ENCODE measurements at regions not wholly inside any gene's neighbourhood (a gene's known extent, or its start where the extent isn't known, plus 50 kb on each side); places are given as distances from the start of the nearest gene placed in this dataset.
A peak's percentile ranks its signal among the peaks of the same experiment; 100 is the strongest.

- Mint-ChIP-seq H3K27ac (no peak overlapping the region), H3K9me3 (peaks cover 3% of the 10 kb centered on the region), H3K27me3 (no peaks in the 10 kb centered on the region), H3K4me3 (no peak overlapping the region), H3K36me3 (ENCODE audit: low read depth) (no peaks in the 10 kb centered on the region), H3K4me1 (ENCODE audit: low read depth) (no peaks in the 10 kb centered on the region)
- intact Hi-C loops (cut with micrococcal nuclease), result no loop called here
- DNase-seq (no peak), ATAC-seq (no peak)
- TF ChIP-seq CTCF (IDR thresholded peaks at IDR 0.05), result no peak
- ChIA-PET POLR2A (no interaction called here), CTCF (no interaction called here)
These were observed 1552.3 kb downstream of the OTOL1 start for GRCh38 chr3:163048881-163049280.

- ChIA-PET POLR2A (no interaction called here), CTCF (interaction anchor here (1.3 to 3.3 kb wide), 2 partner anchors 11 to 13 kb away, joined by 6 to 11 read pairs; no protein-coding TSS in a partner anchor)
- peaks cover 2% of the 10 kb centered on the region for H3K9me3 Mint-ChIP-seq
- ATAC-seq (no peak), DNase-seq (peak; percentile 61)
- no peaks in the 10 kb centered on the region for H3K27me3 Mint-ChIP-seq
- no peaks in the 10 kb centered on the region for H3K4me1 Mint-ChIP-seq (ENCODE audit: low read depth)
- no peaks in the 10 kb centered on the region for H3K36me3 Mint-ChIP-seq (ENCODE audit: low read depth)
- peak; percentile 56 for TF ChIP-seq CTCF (IDR thresholded peaks at IDR 0.05)
- no peak overlapping the region for H3K4me3 Mint-ChIP-seq
- intact Hi-C loops (cut with micrococcal nuclease), result no loop called here
- H3K27ac Mint-ChIP-seq, result no peak overlapping the region
These were observed 1560.4 kb downstream of the OTOL1 start for GRCh38 chr3:163056874-163057497.

DNA sequence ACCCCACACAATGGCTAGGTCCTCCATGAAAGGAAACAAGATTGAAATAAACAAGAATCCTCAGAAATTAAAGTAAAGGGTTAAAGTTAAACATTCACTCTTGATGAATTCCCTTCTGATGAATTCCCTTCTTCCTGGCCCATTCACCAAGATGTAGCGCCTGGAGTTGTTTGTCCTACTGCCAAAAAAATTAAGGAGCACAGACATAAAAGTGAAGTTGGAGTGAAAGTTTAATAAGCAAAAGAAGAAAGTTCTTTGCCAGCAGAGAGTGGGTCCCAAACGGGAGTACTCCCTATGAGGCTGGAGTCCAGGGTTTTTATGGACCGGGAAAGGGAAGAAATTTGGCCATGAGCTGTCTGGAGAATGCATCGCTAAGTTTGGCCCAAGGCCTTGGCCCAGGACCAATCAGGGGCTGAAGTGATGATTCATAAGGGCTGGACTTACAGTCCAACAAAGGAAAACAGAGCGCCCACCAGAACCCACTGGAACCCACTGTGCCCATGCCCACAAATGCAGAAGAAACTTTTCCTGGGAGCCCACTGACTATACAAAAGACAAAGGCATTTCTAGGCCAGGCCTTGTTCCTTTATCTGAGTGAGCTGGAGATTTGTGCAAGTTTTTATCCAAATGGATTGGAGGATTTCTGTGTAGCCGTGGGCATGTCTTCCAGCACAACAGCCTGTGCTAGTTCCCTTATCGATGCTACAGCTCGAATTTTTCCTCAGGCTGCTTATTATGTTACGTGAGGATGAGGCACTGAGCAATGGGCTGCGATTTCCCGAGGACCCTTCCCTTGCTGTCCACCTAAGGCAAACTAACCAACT is 1561.6 kb downstream of the OTOL1 start:
- intact Hi-C loops (cut with micrococcal nuclease), result no loop called here
- ATAC-seq, result no peak
- POLR2A ChIA-PET, result no interaction called here

DNA sequence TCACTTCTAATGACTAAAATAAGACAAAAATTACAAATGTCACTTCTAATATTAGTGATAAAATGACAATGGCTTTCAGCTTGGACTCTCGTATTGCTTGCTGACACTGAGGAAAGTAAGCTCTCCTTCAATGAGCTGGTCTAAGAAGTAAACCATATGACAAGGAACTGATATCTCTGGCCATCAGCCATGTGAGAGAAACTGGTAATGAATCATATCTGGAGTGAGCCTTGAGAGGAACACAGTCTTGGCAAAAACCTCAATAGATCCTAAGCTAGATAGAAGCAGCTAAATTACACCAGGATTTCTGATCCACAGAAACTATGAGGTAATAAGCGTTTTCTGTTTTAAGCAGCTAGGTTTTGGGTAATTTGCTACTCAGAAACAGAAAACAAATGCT is 1575.1 kb downstream of the OTOL1 start:
- no peak overlapping the region for H3K27ac Mint-ChIP-seq
- peaks cover 5% of the 10 kb centered on the region for H3K9me3 Mint-ChIP-seq
- no peak for DNase-seq
- no peaks in the 10 kb centered on the region for H3K36me3 Mint-ChIP-seq (ENCODE audit: low read depth)
- H3K27me3 Mint-ChIP-seq, result no peaks in the 10 kb centered on the region
- TF ChIP-seq CTCF (IDR thresholded peaks at IDR 0.05), result no peak
- no peak overlapping the region for H3K4me3 Mint-ChIP-seq
- intact Hi-C loops (cut with micrococcal nuclease), result no loop called here
- H3K4me1 Mint-ChIP-seq (ENCODE audit: low read depth), result no peaks in the 10 kb centered on the region
- ChIA-PET POLR2A (no interaction called here), CTCF (no interaction called here)
- no peak for ATAC-seq

More for the DNA sequence above, 1561.6 kb downstream of the OTOL1 start:
- TF ChIP-seq CTCF (IDR thresholded peaks at IDR 0.05), result no peak
- Mint-ChIP-seq H3K27me3 (no peaks in the 10 kb centered on the region), H3K9me3 (peaks cover 2% of the 10 kb centered on the region), H3K36me3 (ENCODE audit: low read depth) (no peaks in the 10 kb centered on the region), H3K4me1 (ENCODE audit: low read depth) (no peaks in the 10 kb centered on the region), H3K27ac (no peak overlapping the region), H3K4me3 (no peak overlapping the region)
- CTCF ChIA-PET, result interaction anchor here (3.3 kb wide), 1 partner anchor 10 kb away, joined by 11 read pairs; no protein-coding TSS in a partner anchor
- no peak for DNase-seq
